ENCODE measurements at regions not wholly inside any gene's neighbourhood (a gene's known extent, or its start where the extent isn't known, plus 50 kb on each side); places are given as distances from the start of the nearest gene placed in this dataset.
"Not testable (repeated sequence)": the region's sequence is repeated elsewhere in the genome, so short reads cannot be mapped to it uniquely, and the experiment has no call there.

- H3K4me1 ChIP-seq (ENCODE audit: control insufficient read depth, insufficient read depth, low read length), result no peaks in the 10 kb centered on the region
- no peak for DNase-seq (ENCODE audit: low read depth, low spot score)
- no peak overlapping the region for H3K27ac ChIP-seq (ENCODE audit: low read length)
- no peaks in the 10 kb centered on the region for H3K36me3 ChIP-seq (ENCODE audit: control insufficient read depth, insufficient read depth, low read length)
- H3K9me3 ChIP-seq (ENCODE audit: control insufficient read depth, insufficient read depth, low read length), result no peaks in the 10 kb centered on the region
- no peaks in the 10 kb centered on the region for H3K27me3 ChIP-seq (ENCODE audit: control insufficient read depth, insufficient read depth, low read length)
- no peak overlapping the region for H3K4me3 ChIP-seq (ENCODE audit: low read length)
Measured at GRCh38 chr9:18052060-18052459, 421.9 kb upstream of the ADAMTSL1 start.

- H3K27ac ChIP-seq (ENCODE audit: low read length), result no peak overlapping the region
- H3K27me3 ChIP-seq (ENCODE audit: control insufficient read depth, insufficient read depth, low read length), result no peaks in the 10 kb centered on the region
- no peak overlapping the region for H3K4me3 ChIP-seq (ENCODE audit: low read length)
- no peaks in the 10 kb centered on the region for H3K36me3 ChIP-seq (ENCODE audit: control insufficient read depth, insufficient read depth, low read length)
- DNase-seq (ENCODE audit: low read depth, low spot score), result no peak
- no CpG with 5 or more reads among the region's 8 CpGs for WGBS (ENCODE audit: insufficient coverage, insufficient read length)
- no peaks in the 10 kb centered on the region for H3K9me3 ChIP-seq (ENCODE audit: control insufficient read depth, insufficient read depth, low read length)
- H3K4me1 ChIP-seq (ENCODE audit: control insufficient read depth, insufficient read depth, low read length), result no peaks in the 10 kb centered on the region
Measured at GRCh38 chr9:18056269-18056992, 417.5 kb upstream of the ADAMTSL1 start.

- WGBS (ENCODE audit: insufficient coverage, insufficient read length), result no CpG with 5 or more reads among the region's 4 CpGs
- H3K27ac ChIP-seq (ENCODE audit: low read length), result no peak overlapping the region
- no peak overlapping the region for H3K4me3 ChIP-seq (ENCODE audit: low read length)
- H3K4me1 ChIP-seq (ENCODE audit: control insufficient read depth, insufficient read depth, low read length), result no peaks in the 10 kb centered on the region
- no peaks in the 10 kb centered on the region for H3K27me3 ChIP-seq (ENCODE audit: control insufficient read depth, insufficient read depth, low read length)
- H3K9me3 ChIP-seq (ENCODE audit: control insufficient read depth, insufficient read depth, low read length), result no peaks in the 10 kb centered on the region
- no peak for DNase-seq (ENCODE audit: low read depth, low spot score)
- no peaks in the 10 kb centered on the region for H3K36me3 ChIP-seq (ENCODE audit: control insufficient read depth, insufficient read depth, low read length)
Measured at GRCh38 chr9:18056993-18057369, 417.0 kb upstream of the ADAMTSL1 start.

- H3K36me3 ChIP-seq (ENCODE audit: control insufficient read depth, insufficient read depth, low read length), result no peaks in the 10 kb centered on the region
- no peak overlapping the region for H3K4me3 ChIP-seq (ENCODE audit: low read length)
- H3K9me3 ChIP-seq (ENCODE audit: control insufficient read depth, insufficient read depth, low read length), result no peaks in the 10 kb centered on the region
- no peaks in the 10 kb centered on the region for H3K4me1 ChIP-seq (ENCODE audit: control insufficient read depth, insufficient read depth, low read length)
- DNase-seq (ENCODE audit: low read depth, low spot score), result no peak
- no peak overlapping the region for H3K27ac ChIP-seq (ENCODE audit: low read length)
- 100% methylated on average over 1 of the region's 3 CpGs for WGBS (ENCODE audit: insufficient coverage, insufficient read length)
- no peaks in the 10 kb centered on the region for H3K27me3 ChIP-seq (ENCODE audit: control insufficient read depth, insufficient read depth, low read length)
Measured at GRCh38 chr9:18058564-18059442, 415.1 kb upstream of the ADAMTSL1 start.

GRCh38 chr9:18059447-18059846, 414.5 kb upstream of the ADAMTSL1 start:
- Histone ChIP-seq H3K36me3 (ENCODE audit: control insufficient read depth, insufficient read depth, low read length) (no peaks in the 10 kb centered on the region), H3K27me3 (ENCODE audit: control insufficient read depth, insufficient read depth, low read length) (no peaks in the 10 kb centered on the region), H3K9me3 (ENCODE audit: control insufficient read depth, insufficient read depth, low read length) (no peaks in the 10 kb centered on the region), H3K4me1 (ENCODE audit: control insufficient read depth, insufficient read depth, low read length) (no peaks in the 10 kb centered on the region), H3K4me3 (ENCODE audit: low read length) (no peak overlapping the region), H3K27ac (ENCODE audit: low read length) (no peak overlapping the region)
- no peak for DNase-seq (ENCODE audit: low read depth, low spot score)
- WGBS (ENCODE audit: insufficient coverage, insufficient read length), result no CpG with 5 or more reads among the region's 1 CpG

GRCh38 chr9:18060269-18060934, 413.6 kb upstream of the ADAMTSL1 start:
- H3K36me3 ChIP-seq (ENCODE audit: control insufficient read depth, insufficient read depth, low read length), result no peaks in the 10 kb centered on the region
- no peaks in the 10 kb centered on the region for H3K9me3 ChIP-seq (ENCODE audit: control insufficient read depth, insufficient read depth, low read length)
- H3K27me3 ChIP-seq (ENCODE audit: control insufficient read depth, insufficient read depth, low read length), result no peaks in the 10 kb centered on the region
- H3K27ac ChIP-seq (ENCODE audit: low read length), result no peak overlapping the region
- H3K4me3 ChIP-seq (ENCODE audit: low read length), result no peak overlapping the region
- DNase-seq (ENCODE audit: low read depth, low spot score), result no peak
- WGBS (ENCODE audit: insufficient coverage, insufficient read length), result 100% methylated on average over 2 of the region's 3 CpGs
- H3K4me1 ChIP-seq (ENCODE audit: control insufficient read depth, insufficient read depth, low read length), result no peaks in the 10 kb centered on the region

- Histone ChIP-seq H3K27ac (ENCODE audit: low read length) (no peak overlapping the region), H3K4me3 (ENCODE audit: low read length) (no peak overlapping the region), H3K9me3 (ENCODE audit: control insufficient read depth, insufficient read depth, low read length) (no peaks in the 10 kb centered on the region), H3K4me1 (ENCODE audit: control insufficient read depth, insufficient read depth, low read length) (no peaks in the 10 kb centered on the region), H3K27me3 (ENCODE audit: control insufficient read depth, insufficient read depth, low read length) (no peaks in the 10 kb centered on the region), H3K36me3 (ENCODE audit: control insufficient read depth, insufficient read depth, low read length) (no peaks in the 10 kb centered on the region)
- no peak for DNase-seq (ENCODE audit: low read depth, low spot score)
Measured at GRCh38 chr9:18061332-18061731, 412.6 kb upstream of the ADAMTSL1 start.

GRCh38 chr9:18061856-18062255, 412.1 kb upstream of the ADAMTSL1 start:
- no peaks in the 10 kb centered on the region for H3K36me3 ChIP-seq (ENCODE audit: control insufficient read depth, insufficient read depth, low read length)
- H3K9me3 ChIP-seq (ENCODE audit: control insufficient read depth, insufficient read depth, low read length), result no peaks in the 10 kb centered on the region
- H3K27ac ChIP-seq (ENCODE audit: low read length), result no peak overlapping the region
- no peak overlapping the region for H3K4me3 ChIP-seq (ENCODE audit: low read length)
- DNase-seq (ENCODE audit: low read depth, low spot score), result no peak
- no peaks in the 10 kb centered on the region for H3K4me1 ChIP-seq (ENCODE audit: control insufficient read depth, insufficient read depth, low read length)
- H3K27me3 ChIP-seq (ENCODE audit: control insufficient read depth, insufficient read depth, low read length), result no peaks in the 10 kb centered on the region
- no CpG with 5 or more reads among the region's 2 CpGs for WGBS (ENCODE audit: insufficient coverage, insufficient read length)

GRCh38 chr9:18063856-18064390, 410.0 kb upstream of the ADAMTSL1 start:
- H3K4me1 ChIP-seq (ENCODE audit: control insufficient read depth, insufficient read depth, low read length), result no peaks in the 10 kb centered on the region
- H3K27me3 ChIP-seq (ENCODE audit: control insufficient read depth, insufficient read depth, low read length), result no peaks in the 10 kb centered on the region
- no peaks in the 10 kb centered on the region for H3K9me3 ChIP-seq (ENCODE audit: control insufficient read depth, insufficient read depth, low read length)
- H3K27ac ChIP-seq (ENCODE audit: low read length), result no peak overlapping the region
- no peak for DNase-seq (ENCODE audit: low read depth, low spot score)
- H3K4me3 ChIP-seq (ENCODE audit: low read length), result no peak overlapping the region
- H3K36me3 ChIP-seq (ENCODE audit: control insufficient read depth, insufficient read depth, low read length), result no peaks in the 10 kb centered on the region
- WGBS (ENCODE audit: insufficient coverage, insufficient read length), result no CpG with 5 or more reads among the region's 6 CpGs

GRCh38 chr9:18066608-18067007, 407.3 kb upstream of the ADAMTSL1 start:
- H3K27ac ChIP-seq (ENCODE audit: low read length); DNase-seq (ENCODE audit: low read depth, low spot score); H3K4me1 ChIP-seq (ENCODE audit: control insufficient read depth, insufficient read depth, low read length); H3K9me3 ChIP-seq (ENCODE audit: control insufficient read depth, insufficient read depth, low read length); H3K36me3 ChIP-seq (ENCODE audit: control insufficient read depth, insufficient read depth, low read length); H3K27me3 ChIP-seq (ENCODE audit: control insufficient read depth, insufficient read depth, low read length); H3K4me3 ChIP-seq (ENCODE audit: low read length): not testable (repeated sequence)
- no CpG with 5 or more reads among the region's 2 CpGs for WGBS (ENCODE audit: insufficient coverage, insufficient read length)
